Stomach (tissue), 4 donors: ENCODE measurements at regions not wholly inside any gene's neighbourhood (a gene's known extent, or its start where the extent isn't known, plus 50 kb on each side); places are given as distances from the start of the nearest gene placed in this dataset.

Source experiments
- CTCF ChIP-seq, 7 experiments: fragments of 450-650 bp in 4 of 7; fragments of 200-600 bp in 3 of 7; sonication (generic) in 3 of 7; IDR thresholded peaks; one replicate each; pipeline ENCODE4 v1.5.1; 2016 to 2019; ENCODE audit warnings: antibody characterized with exemption in 7 of 7, control low read depth in 2 of 7, mild to moderate bottlenecking in 1 of 7
- POLR2A ChIP-seq, 4 donors: fragments of 450-650 bp; IDR thresholded peaks; one replicate each; pipeline ENCODE4 v1.6.1; 2016; ENCODE audit warnings: antibody characterized with exemption in 4 of 4, control low read depth in 2 of 4, mild to moderate bottlenecking in 1 of 4, moderate library complexity in 1 of 4

- TF ChIP-seq POLR2A (IDR thresholded peaks at IDR 0.05), result no peak
- no peak for TF ChIP-seq CTCF (IDR thresholded peaks at IDR 0.05)
Measured at GRCh38 chr4:123535037-123535748, 138.6 kb downstream of the SPRY1 start.
